GM21367 (cell line): ENCODE measurements at regions not wholly inside any gene's neighbourhood (a gene's known extent, or its start where the extent isn't known, plus 50 kb on each side); places are given as distances from the start of the nearest gene placed in this dataset.
"Not testable (repeated sequence)": the region's sequence is repeated elsewhere in the genome, so short reads cannot be mapped to it uniquely, and the experiment has no call there.

Experiments used
- ATAC-seq: cut with Tn5 transposase; IDR thresholded peaks from one replicate; pipeline ENCODE4 v1.9.1; 2021; ENCODE audit not compliant: unreplicated experiment

DNA sequence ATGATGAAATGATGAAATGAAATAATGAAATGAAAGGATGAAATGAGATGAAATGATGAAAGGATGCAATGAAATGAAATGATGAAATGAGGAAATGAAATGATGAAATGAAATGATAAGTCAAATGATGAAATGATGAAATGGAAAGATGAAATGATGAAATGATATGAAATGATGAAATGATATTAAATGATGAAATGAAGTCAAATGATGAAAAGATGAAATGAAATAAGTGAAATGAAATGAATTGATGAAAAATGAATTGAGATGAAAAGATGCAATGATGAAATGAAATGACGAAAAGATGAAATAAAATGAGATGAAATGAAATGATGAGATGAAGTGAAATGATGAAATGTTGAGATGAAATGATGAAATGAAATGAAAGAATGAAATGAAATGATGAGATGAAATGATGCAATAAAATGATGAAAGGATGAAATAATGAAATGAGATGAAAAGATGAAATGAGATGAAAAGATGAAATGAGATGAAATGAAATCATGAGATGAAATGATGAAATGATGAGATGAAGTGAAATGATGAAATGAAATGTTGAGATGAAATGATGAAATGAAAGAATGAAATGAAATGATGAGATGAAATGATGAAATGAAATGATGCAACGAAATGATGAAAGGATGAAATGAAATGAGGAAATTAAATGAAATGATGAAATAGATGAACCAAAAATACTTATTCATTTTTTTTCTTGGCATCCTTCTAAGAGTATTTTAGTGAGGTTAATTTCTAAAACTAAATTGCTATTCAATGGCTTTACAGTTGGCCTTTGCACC lies 139.8 kb upstream of the ERV3-1 start:
- not testable (repeated sequence) for ATAC-seq

DNA sequence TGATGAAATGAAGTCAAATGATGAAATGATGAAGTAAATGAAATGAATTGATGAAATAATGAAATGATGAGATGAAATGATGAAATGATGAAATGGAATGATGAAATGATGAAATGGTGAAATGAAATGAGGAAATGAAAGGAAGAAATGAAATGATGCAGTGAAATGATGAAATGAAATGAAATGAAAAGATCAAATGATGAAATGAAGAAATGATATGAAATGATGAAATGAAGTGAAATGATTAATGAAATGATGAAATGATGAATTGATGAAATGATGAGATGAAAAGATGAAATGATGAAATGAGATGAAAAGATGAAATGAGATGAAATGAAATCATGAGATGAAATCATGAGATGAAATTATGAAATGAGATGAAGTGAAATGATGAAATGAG lies 139.2 kb upstream of the ERV3-1 start:
- not testable (repeated sequence) for ATAC-seq

GRCh38 chr7:65145008-65145407 lies 138.5 kb upstream of the ERV3-1 start:
- ATAC-seq = not testable (repeated sequence)

GRCh38 chr7:65144557-65144956 lies 138.1 kb upstream of the ERV3-1 start:
- ATAC-seq = not testable (repeated sequence)

DNA sequence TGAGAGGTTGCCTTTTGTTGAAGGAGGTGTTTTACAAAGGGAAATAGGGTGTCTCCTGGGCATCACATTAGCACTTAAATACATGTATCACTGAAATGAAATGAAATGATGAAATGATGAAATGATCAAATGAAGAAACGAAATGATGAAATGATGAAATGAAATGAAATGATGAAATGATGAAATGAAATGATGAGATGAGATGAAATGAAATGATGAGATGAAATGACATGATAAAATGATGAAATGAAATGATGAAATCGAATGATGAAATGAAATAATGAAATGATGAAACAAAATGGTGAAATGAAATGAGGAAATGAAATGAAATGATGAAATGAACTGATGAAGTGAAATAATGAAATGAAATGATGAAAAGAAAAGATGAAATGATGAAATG lies 137.6 kb upstream of the ERV3-1 start:
- not testable (repeated sequence) for ATAC-seq

GRCh38 chr7:65141894-65142293 lies 135.4 kb upstream of the ERV3-1 start:
- ATAC-seq = not testable (repeated sequence)

GRCh38 chr7:65141405-65141778 lies 134.9 kb upstream of the ERV3-1 start:
- ATAC-seq = not testable (repeated sequence)

- ATAC-seq = not testable (repeated sequence)
These were observed 134.3 kb upstream of the ERV3-1 start for GRCh38 chr7:65140543-65141404.

- not testable (repeated sequence) for ATAC-seq
These were observed 130.4 kb upstream of the ERV3-1 start for GRCh38 chr7:65136850-65137249.

DNA sequence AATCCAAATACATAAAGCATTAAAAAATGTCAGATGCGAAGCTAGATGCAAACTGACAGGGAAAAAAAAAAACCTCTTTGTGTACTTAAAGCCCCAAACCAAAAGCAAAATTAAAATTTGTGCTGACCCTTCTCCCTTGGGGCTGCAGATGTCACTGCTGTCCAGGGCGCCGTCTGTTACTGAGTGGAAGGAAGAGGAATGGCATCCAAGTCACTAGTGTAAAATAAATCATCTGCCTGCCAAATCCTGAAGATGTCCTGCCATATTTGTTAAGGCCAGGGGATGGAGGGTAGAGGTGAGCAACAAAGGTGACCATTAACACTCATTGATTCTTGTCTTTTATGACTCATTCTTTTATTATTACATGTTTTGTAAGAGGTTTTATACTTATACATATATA lies 126.6 kb upstream of the ERV3-1 start:
- not testable (repeated sequence) for ATAC-seq

DNA sequence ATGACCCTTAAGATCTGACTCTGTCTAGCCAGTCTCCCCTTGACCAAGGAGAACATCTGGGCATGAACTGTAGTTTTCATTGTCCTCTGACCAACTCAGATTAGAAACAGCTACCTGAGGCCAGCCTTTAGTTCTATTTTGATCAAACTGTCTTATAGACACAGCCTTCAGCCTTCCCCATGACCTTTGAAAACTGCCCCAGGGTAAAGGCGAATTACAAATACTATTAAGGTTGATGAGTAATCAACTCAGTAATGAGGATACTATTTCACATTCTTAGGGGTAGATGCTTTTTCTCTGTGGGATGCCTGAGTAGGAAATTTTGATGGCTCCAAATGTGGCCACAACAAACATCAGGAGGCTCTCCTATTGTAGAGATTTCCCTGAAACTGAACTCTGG lies 125.8 kb upstream of the ERV3-1 start:
- ATAC-seq = not testable (repeated sequence)

- ATAC-seq = not testable (repeated sequence)
These were observed 120.9 kb upstream of the ERV3-1 start for GRCh38 chr7:65127364-65127763.

- not testable (repeated sequence) for ATAC-seq
These were observed 118.1 kb upstream of the ERV3-1 start for GRCh38 chr7:65124600-65124999.

DNA sequence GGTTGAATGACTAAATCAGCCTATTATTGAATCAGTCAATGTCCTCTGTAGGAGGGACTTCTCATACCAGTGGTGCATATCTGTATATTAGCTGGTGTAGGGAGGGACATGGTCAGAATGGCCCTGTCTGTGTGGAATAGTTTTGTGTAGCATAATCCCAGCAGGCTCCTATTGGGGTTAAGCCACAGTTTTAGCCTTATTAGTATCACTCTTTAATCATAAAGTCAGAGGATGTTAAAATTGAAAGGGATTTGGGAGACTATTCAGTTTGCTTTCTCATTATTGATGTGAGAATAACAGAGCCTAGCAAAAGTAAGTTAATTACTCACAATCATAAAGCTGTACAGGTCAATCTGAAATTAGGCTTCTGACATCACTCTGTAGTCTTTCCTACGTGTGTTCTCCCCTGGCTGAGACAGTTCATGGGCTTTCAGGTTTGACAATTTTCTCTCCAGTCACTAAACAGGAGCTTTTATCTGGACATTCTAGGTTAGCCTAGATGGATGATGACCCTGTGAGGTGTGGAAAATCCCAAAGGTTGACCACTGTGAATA lies 99.2 kb upstream of the ERV3-1 start:
- not testable (repeated sequence) for ATAC-seq

- not testable (repeated sequence) for ATAC-seq
These were observed 94.0 kb upstream of the ERV3-1 start for GRCh38 chr7:65100499-65100898.

DNA sequence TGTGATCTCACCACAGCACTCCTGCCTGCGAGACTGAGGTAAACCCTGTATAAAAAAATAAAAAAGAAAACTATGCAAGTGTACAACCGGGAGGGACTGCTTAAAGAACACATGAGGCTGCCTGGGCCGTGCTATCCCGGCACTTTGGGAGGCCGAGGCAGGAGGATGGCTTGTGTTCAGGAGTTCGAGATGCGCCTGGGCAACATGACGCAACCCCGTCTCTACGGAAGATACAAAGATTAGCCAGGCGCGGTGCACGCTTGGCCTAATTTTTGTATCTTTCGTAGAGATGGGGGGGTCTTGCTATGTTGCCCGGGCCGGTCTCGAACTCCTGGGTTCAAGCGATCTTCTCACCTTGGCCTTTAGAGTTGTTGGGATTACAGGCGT lies 75.2 kb upstream of the ERV3-1 start:
- ATAC-seq = not testable (repeated sequence)

- ATAC-seq = peak; percentile 99
These were observed 74.5 kb upstream of the ERV3-1 start for GRCh38 chr7:65080799-65081668.

- not testable (repeated sequence) for ATAC-seq
These were observed 68.5 kb upstream of the ERV3-1 start for GRCh38 chr7:65074959-65075358.

DNA sequence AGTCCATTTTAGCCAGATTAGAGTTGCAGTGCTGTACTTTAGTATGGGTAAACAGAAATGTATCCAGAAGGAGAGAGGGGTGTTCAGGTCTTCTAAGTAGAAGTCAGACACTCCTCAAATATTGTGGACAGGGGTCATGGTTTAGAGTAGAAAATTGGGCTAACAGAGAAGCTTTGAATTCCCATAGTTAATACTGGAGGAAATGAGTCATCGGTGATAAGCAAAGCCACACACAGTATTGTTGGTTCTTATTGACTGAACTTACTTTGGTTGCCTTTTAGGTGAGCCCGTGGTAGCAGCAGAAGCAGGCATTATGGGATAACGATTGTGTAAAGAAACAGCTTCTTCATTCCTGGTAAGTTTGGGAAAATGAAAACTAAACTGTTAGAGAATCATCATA lies 66.7 kb upstream of the ERV3-1 start:
- not testable (repeated sequence) for ATAC-seq

- not testable (repeated sequence) for ATAC-seq
These were observed 65.5 kb upstream of the ERV3-1 start for GRCh38 chr7:65071854-65072431.
